GM12878 (cell line): ENCODE measurements at regions not wholly inside any gene's neighbourhood (a gene's known extent, or its start where the extent isn't known, plus 50 kb on each side); places are given as distances from the start of the nearest gene placed in this dataset.

ENCODE experiments used
- CTCF ChIP-seq, 3 experiments: IDR thresholded peaks in 2 of 3; conservative IDR thresholded peaks in 1 of 3; 2 replicates each; pipeline ENCODE4 v1.5.1; 2011; ENCODE audit warnings: low read depth in 3 of 3, low read length in 3 of 3, mild to moderate bottlenecking in 3 of 3, control low read depth in 2 of 3, moderate library complexity in 2 of 3, inconsistent platforms in 1 of 3, mixed read lengths in 1 of 3; ENCODE audit not compliant: control insufficient read depth in 2 of 3, insufficient read depth in 1 of 3; ENCODE audit errors: extremely low read depth in 1 of 3
- EP300 ChIP-seq, 2 experiments: fragments of 150-350 bp in 1 of 2; IDR thresholded peaks; 2 replicates each; pipeline ENCODE4 v1.6.1; 2011 to 2012; ENCODE audit warnings: low read depth in 2 of 2, low read length in 2 of 2, borderline replicate concordance in 1 of 2, improper control_type of control experiment in 1 of 2, inconsistent platforms in 1 of 2; ENCODE audit not compliant: control insufficient read depth in 1 of 2
- ESRRA ChIP-seq: IDR thresholded peaks from 2 replicates; pipeline ENCODE4 v1.6.1; 2012; ENCODE audit warnings: mild to moderate bottlenecking, low read length, improper control_type of control experiment
- ETV6 ChIP-seq, 2 experiments: fragments of 450-650 bp in 1 of 2; IDR thresholded peaks in 1 of 2; conservative IDR thresholded peaks in 1 of 2; 2 replicates each; pipeline ENCODE4 v1.6.1; 2014; ENCODE audit warnings: antibody characterized with exemption in 1 of 2, borderline replicate concordance in 1 of 2, low read depth in 1 of 2, mild to moderate bottlenecking in 1 of 2, moderate library complexity in 1 of 2
- NFIC ChIP-seq: IDR thresholded peaks from 2 replicates; pipeline ENCODE4 v1.6.1; 2012; ENCODE audit warnings: low read depth, mild to moderate bottlenecking, inconsistent platforms, low read length, moderate library complexity
- POLR2A ChIP-seq: IDR thresholded peaks from 2 replicates; pipeline ENCODE4 v1.6.1; 2011; ENCODE audit warnings: low read depth, mild to moderate bottlenecking, low read length
- RCOR1 ChIP-seq: conservative IDR thresholded peaks from 2 replicates; pipeline ENCODE4 v1.6.1; 2012; ENCODE audit warnings: low read depth, low read length, improper control_type of control experiment
- RFX5 ChIP-seq: IDR thresholded peaks from 2 replicates; pipeline ENCODE4 v1.6.1; 2011; ENCODE audit warnings: low read depth, low read length, improper control_type of control experiment
- SRF ChIP-seq, 2 experiments: IDR thresholded peaks; 2 replicates each; pipeline ENCODE4 v1.6.1; 2011; ENCODE audit warnings: low read depth in 2 of 2, low read length in 2 of 2, mild to moderate bottlenecking in 1 of 2, moderate library complexity in 1 of 2
- SUZ12 ChIP-seq: fragments of 200-600 bp; sonication (generic); IDR thresholded peaks from one replicate; pipeline ENCODE4 v1.6.1; 2018; ENCODE audit warnings: antibody characterized with exemption, mild to moderate bottlenecking; ENCODE audit not compliant: unreplicated experiment
- ZBTB4 ChIP-seq: fragments of 450-650 bp; formaldehyde crosslinking; IDR thresholded peaks from 2 replicates; pipeline ENCODE4 v1.4.0; 2022; ENCODE audit warnings: mild to moderate bottlenecking, moderate library complexity

GRCh38 chr14:61219673-61220072, 61.5 kb downstream of the TMEM30B start:
- TF ChIP-seq POLR2A (no peak), EP300 (IDR thresholded peaks at IDR 0.05; ENCODE audit: borderline replicate concordance in 1 of 2, control insufficient read depth in 1 of 2, low read depth in 2 of 2, low read length in 2 of 2) (no peak), CTCF (IDR thresholded peaks at IDR 0.05 in 2 of 3, conservative IDR thresholded peaks at IDR 0.05 in 1 of 3; ENCODE audit: control insufficient read depth in 2 of 3, extremely low read depth in 1 of 3, insufficient read depth in 1 of 3, low read depth in 3 of 3, low read length in 3 of 3) (no peak), SUZ12 (no peak), RFX5 (no peak), ZBTB4 (no peak), RCOR1 (no peak), ESRRA (no peak), SRF (IDR thresholded peaks at IDR 0.05; ENCODE audit: low read depth in 2 of 2, low read length in 2 of 2) (no peak), NFIC (no peak), ETV6 (conservative IDR thresholded peaks at IDR 0.05 in 1 of 2, IDR thresholded peaks at IDR 0.05 in 1 of 2; ENCODE audit: borderline replicate concordance in 1 of 2, low read depth in 1 of 2) (no peak)
